ENCODE measurements at regions not wholly inside any gene's neighbourhood (a gene's known extent, or its start where the extent isn't known, plus 50 kb on each side); places are given as distances from the start of the nearest gene placed in this dataset.

DNA sequence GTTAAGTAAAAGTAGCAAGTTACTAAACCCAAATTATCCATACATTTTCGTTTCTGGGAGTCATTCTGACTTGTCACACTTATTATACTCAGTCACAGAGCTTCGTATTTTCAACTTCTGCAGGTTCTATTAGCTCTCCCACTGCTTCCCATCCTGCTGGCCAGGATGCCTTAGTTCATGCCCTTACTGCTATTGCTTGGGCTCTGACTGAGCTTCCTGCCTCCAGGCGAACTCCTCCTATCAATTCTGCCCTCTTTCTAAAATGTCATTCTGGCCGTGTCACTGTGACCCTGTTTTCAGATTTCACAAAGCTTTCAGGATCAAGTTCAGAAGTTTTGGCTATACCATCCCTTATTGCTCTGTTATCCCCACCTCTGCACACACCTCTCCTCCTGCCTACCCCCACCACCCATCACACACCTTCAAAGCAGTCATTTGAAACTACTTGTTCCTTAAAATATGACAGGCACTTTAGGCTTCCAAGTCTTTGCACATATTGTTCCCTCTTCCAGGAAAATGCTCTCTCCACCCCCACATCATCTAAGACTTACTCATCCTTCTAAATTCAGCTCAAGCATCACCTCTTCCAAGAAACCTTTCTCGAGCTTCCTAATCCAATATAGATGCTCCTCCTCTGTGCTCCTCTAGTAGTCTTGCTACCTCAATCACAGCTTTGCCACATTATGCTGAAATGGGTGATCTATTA is 278.0 kb downstream of the BRINP2 start:
- 4% methylated on average over 5 of the region's 5 CpGs for WGBS (ENCODE audit: low lambda C conversion rate)
- intact Hi-C loops (cut with micrococcal nuclease; ENCODE audit: unreplicated experiment), result no loop called here
- H2AFZ ChIP-seq (ENCODE audit: low read length), result no peak overlapping the region
- no peak for DNase-seq (ENCODE audit: low spot score)
- POLR2A ChIA-PET, result no interaction called here
- H3K4me2 ChIP-seq (ENCODE audit: low read depth, low read length), result no peak overlapping the region
- in situ Hi-C loops (cut with HindIII; ENCODE audit: extremely low pct_ligation_motif_present, low pct_unique_long_range_greater_than_20kb), result no loop called here
- TF ChIP-seq, protein P1, sequence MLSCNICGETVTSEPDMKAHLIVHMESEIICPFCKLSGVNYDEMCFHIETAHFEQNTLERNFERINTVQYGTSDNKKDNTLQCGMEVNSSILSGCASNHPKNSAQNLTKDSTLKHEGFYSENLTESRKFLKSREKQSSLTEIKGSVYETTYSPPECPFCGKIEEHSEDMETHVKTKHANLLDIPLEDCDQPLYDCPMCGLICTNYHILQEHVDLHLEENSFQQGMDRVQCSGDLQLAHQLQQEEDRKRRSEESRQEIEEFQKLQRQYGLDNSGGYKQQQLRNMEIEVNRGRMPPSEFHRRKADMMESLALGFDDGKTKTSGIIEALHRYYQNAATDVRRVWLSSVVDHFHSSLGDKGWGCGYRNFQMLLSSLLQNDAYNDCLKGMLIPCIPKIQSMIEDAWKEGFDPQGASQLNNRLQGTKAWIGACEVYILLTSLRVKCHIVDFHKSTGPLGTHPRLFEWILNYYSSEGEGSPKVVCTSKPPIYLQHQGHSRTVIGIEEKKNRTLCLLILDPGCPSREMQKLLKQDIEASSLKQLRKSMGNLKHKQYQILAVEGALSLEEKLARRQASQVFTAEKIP (CRISPR knock-in tag; IDR thresholded peaks at IDR 0.05; ENCODE audit: borderline replicate concordance), result no peak
- no peak for TF ChIP-seq ZFP90 (CRISPR knock-in tag; IDR thresholded peaks at IDR 0.05; ENCODE audit: borderline replicate concordance)
- TF ChIP-seq SATB2 (CRISPR knock-in tag; IDR thresholded peaks at IDR 0.05), result no peak
- TF ChIP-seq ZNF605 (CRISPR knock-in tag; IDR thresholded peaks at IDR 0.05), result no peak
- TF ChIP-seq ZNF780A (CRISPR knock-in tag; IDR thresholded peaks at IDR 0.05), result no peak
- TF ChIP-seq ZNF296 (CRISPR knock-in tag; conservative IDR thresholded peaks at IDR 0.05), result no peak
- TF ChIP-seq NFKB2 (CRISPR knock-in tag; IDR thresholded peaks at IDR 0.05; ENCODE audit: borderline replicate concordance), result no peak
- TF ChIP-seq ZBTB1 (CRISPR knock-in tag; IDR thresholded peaks at IDR 0.05; ENCODE audit: borderline replicate concordance), result no peak
- no peak for TF ChIP-seq ETV6 (CRISPR knock-in tag; conservative IDR thresholded peaks at IDR 0.05)
- TF ChIP-seq, protein P2, sequence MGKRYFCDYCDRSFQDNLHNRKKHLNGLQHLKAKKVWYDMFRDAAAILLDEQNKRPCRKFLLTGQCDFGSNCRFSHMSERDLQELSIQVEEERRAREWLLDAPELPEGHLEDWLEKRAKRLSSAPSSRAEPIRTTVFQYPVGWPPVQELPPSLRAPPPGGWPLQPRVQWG (CRISPR knock-in tag; IDR thresholded peaks at IDR 0.05; ENCODE audit: borderline replicate concordance, low read depth), result no peak
- no peak for TF ChIP-seq GZF1 (CRISPR knock-in tag; IDR thresholded peaks at IDR 0.05)
- TF ChIP-seq TEAD2 (CRISPR knock-in tag; IDR thresholded peaks at IDR 0.05), result no peak
- TF ChIP-seq ELF3 (CRISPR knock-in tag; IDR thresholded peaks at IDR 0.05), result no peak
- TF ChIP-seq, protein P3, sequence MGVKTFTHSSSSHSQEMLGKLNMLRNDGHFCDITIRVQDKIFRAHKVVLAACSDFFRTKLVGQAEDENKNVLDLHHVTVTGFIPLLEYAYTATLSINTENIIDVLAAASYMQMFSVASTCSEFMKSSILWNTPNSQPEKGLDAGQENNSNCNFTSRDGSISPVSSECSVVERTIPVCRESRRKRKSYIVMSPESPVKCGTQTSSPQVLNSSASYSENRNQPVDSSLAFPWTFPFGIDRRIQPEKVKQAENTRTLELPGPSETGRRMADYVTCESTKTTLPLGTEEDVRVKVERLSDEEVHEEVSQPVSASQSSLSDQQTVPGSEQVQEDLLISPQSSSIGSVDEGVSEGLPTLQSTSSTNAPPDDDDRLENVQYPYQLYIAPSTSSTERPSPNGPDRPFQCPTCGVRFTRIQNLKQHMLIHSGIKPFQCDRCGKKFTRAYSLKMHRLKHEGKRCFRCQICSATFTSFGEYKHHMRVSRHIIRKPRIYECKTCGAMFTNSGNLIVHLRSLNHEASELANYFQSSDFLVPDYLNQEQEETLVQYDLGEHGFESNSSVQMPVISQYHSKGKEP (CRISPR knock-in tag; IDR thresholded peaks at IDR 0.05), result no peak
- TF ChIP-seq MIER3 (CRISPR knock-in tag; IDR thresholded peaks at IDR 0.05; ENCODE audit: borderline replicate concordance), result no peak
- H3K4me1 ChIP-seq (ENCODE audit: insufficient read depth, low read length), result no peaks in the 10 kb centered on the region
- H3K9me3 ChIP-seq (ENCODE audit: low read length), result no peaks in the 10 kb centered on the region
- FAIRE-seq, result no peak
- H3K4me3 ChIP-seq (replicated peaks in 1 of 3; ENCODE audit: insufficient read depth in 1 of 3, low read depth in 2 of 3, low read length in 3 of 3), result no peak overlapping the region
- CTCF ChIA-PET (ENCODE audit: low intra/inter-chr PET ratio, low total read pairs), result no interaction called here
- BruUV-seq (replicated peaks), result no TSS peak
- H3K9ac ChIP-seq (ENCODE audit: insufficient read depth, low read depth, low read length), result no peak overlapping the region
- no peak overlapping the region for H3K27ac ChIP-seq (ENCODE audit: extremely low read length, insufficient read depth, low read length)
- no peaks in the 10 kb centered on the region for H4K20me1 ChIP-seq (ENCODE audit: insufficient read depth, low read length)
- ATAC-seq, result no peak
- no peaks in the 10 kb centered on the region for H3K79me2 ChIP-seq (ENCODE audit: insufficient read depth, low read length)
- H3K36me3 ChIP-seq (replicated peaks in 1 of 2; ENCODE audit: control insufficient read depth in 1 of 2, insufficient read depth in 2 of 2, low read length in 2 of 2), result no peaks in the 10 kb centered on the region
- no peaks in the 10 kb centered on the region for H3K27me3 ChIP-seq (ENCODE audit: control insufficient read depth in 1 of 2, insufficient read depth in 2 of 2, low read length in 2 of 2)

Data from HepG2 (cell line).